ENCODE measurements at regions not wholly inside any gene's neighbourhood (a gene's known extent, or its start where the extent isn't known, plus 50 kb on each side); places are given as distances from the start of the nearest gene placed in this dataset.

DNA sequence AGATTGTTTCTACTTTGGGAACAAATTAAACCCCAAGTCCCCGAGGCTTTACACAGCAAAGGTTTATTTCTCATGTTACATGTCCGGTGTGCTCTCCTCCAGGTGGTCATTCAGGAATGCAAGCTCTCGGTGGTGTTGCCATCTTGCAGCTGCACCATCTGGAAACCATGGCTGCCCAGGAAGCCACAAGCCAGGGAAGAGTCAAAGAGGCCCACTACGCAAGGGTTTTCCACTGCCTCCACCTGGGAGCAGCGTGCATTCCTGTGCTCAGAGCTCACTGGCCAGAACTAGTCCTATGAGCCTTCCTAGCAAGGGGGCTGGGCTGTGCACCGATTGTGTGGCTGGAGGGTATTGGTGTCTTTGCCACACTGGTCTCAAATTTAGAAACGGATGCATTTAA is 128.8 kb upstream of the FOXF1 start:
- TF ChIP-seq CTCF (IDR thresholded peaks at IDR 0.05; ENCODE audit: extremely low read depth, insufficient read depth, missing control alignments), result no peak
- DNase-seq (ENCODE audit: low spot score), result no peak
- in situ Hi-C loops (cut with MboI; ENCODE audit: low pct_unique_long_range_greater_than_20kb, low sequenced_read_pairs, unreplicated experiment), result no loop called here

- in situ Hi-C loops (cut with MboI; ENCODE audit: low pct_unique_long_range_greater_than_20kb, low sequenced_read_pairs, unreplicated experiment), result no loop called here
- no peak for DNase-seq (ENCODE audit: low spot score)
- no peak for TF ChIP-seq CTCF (IDR thresholded peaks at IDR 0.05; ENCODE audit: extremely low read depth, insufficient read depth, missing control alignments)
Measured at GRCh38 chr16:86382067-86382773, 128.1 kb upstream of the FOXF1 start.

DNA sequence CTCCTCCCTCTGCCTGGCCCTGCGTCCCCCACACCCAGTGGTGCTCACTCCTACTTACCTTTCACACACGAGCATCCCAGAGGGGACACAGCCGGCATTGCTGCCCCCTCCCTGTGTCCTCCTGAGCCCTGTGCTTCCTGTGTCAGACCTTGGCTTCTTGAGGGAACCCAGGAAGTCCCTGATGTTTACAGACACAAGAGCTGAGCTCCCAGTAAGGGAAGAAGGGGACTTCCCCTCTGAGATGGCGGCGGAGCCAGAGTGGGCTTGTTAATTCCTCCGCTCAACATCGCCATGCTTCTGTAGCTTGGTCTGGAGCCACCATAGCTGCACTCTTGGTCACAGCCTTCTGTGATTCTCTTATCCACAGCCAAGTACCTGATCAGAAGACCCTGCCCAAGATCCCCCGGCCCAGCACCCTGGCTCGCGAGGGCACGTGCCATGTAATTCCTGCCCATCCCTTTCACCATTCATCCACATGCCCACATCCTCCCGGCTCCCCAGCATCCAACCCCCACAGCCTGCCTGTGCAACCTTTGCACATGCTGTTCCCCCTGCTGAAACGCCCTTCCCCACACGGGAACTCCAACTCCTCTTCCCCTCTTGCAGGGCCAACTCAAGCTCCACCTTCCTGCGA is 127.4 kb upstream of the FOXF1 start:
- no peak for TF ChIP-seq CTCF (IDR thresholded peaks at IDR 0.05; ENCODE audit: extremely low read depth, insufficient read depth, missing control alignments)
- in situ Hi-C loops (cut with MboI; ENCODE audit: low pct_unique_long_range_greater_than_20kb, low sequenced_read_pairs, unreplicated experiment), result no loop called here
- no peak for DNase-seq (ENCODE audit: low spot score)

DNA sequence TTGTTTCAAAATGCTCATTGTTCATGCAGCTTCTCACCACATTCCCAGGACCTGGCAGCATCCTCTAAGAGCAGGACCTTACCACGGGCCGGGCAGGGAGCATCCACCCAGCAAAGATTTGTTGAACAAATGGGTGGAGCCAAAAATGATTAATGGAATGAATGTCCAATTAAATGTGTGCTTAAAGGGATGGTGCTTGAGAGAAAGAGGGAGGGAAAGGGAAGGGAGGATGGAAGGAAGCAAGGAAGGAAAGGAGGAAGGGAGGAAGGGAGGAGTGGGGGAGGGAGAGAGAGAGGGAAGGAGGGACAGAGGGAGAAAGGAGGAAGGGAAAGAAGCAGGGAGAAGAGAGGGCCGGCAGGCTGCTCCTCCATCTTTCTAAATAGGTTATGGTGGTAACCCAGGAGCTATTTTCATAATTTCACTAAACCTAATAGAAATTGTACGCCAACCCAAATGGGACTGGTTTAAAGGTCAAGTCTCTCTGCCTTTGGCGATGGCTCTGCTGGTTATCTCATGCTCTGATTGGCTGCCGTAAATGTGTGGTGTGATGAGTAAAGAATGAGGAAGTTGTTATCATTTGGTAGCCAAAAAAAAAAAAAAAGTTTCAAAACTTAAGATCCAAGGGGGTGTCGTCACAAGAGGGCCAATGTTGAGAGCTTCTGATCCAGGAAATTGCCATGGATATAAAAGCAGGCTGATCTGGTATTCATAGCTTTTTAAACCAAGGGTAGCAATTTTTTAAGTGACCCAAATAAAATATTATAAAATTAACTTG is 126.7 kb upstream of the FOXF1 start:
- no peak for TF ChIP-seq CTCF (IDR thresholded peaks at IDR 0.05; ENCODE audit: extremely low read depth, insufficient read depth, missing control alignments)
- in situ Hi-C loops (cut with MboI; ENCODE audit: low pct_unique_long_range_greater_than_20kb, low sequenced_read_pairs, unreplicated experiment), result no loop called here
- no peak for DNase-seq (ENCODE audit: low spot score)

GRCh38 chr16:86384263-86384649 is 126.1 kb upstream of the FOXF1 start:
- no peak for TF ChIP-seq CTCF (IDR thresholded peaks at IDR 0.05; ENCODE audit: extremely low read depth, insufficient read depth, missing control alignments)
- in situ Hi-C loops (cut with MboI; ENCODE audit: low pct_unique_long_range_greater_than_20kb, low sequenced_read_pairs, unreplicated experiment), result no loop called here
- no peak for DNase-seq (ENCODE audit: low spot score)

DNA sequence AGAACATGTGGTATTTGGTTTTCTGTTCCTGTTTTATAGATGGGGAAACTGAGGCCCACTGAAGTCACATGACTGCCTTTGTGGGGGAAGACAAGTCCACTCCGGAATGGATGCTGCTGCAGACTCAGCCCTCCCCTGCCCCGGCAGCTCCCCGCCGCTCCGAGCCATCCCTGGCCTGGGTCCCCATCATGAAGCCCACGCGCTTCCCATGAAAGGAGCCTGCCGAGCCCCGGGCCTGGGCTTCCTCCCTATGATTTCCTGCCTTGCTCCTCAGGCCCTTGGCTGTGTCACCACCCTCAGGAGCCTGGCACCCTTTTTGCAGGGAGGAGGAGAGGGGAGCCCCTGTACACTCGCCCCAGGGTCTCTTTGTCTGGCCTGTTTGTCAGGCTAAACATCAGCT is 125.3 kb upstream of the FOXF1 start:
- no peak for DNase-seq (ENCODE audit: low spot score)
- no peak for TF ChIP-seq CTCF (IDR thresholded peaks at IDR 0.05; ENCODE audit: extremely low read depth, insufficient read depth, missing control alignments)
- in situ Hi-C loops (cut with MboI; ENCODE audit: low pct_unique_long_range_greater_than_20kb, low sequenced_read_pairs, unreplicated experiment), result no loop called here

Data from GM13977 (cell line).